RWPE2 (cell line): ENCODE measurements at regions not wholly inside any gene's neighbourhood (a gene's known extent, or its start where the extent isn't known, plus 50 kb on each side); places are given as distances from the start of the nearest gene placed in this dataset.

ENCODE experiments used
- ATAC-seq: fragments of 200-7000 bp; cut with Tn5 transposase; 3 replicates; pipeline ENCODE4 v1.9.1; 2021; ENCODE audit warnings: low read depth
- DNase-seq: peaks from one replicate; pipeline ENCODE4 v3.0.0-alpha.2; 2020; ENCODE audit warnings: low spot score
- H3K27ac ChIP-seq: fragments of 450-650 bp; 2 replicates; pipeline ENCODE4 v1.5.1; 2017; ENCODE audit warnings: mild to moderate bottlenecking; ENCODE audit not compliant: poor library complexity, severe bottlenecking
- H3K27me3 ChIP-seq: fragments of 250-450 bp; sonication (Bioruptor Pico); 2 replicates; pipeline ENCODE4 v1.5.1; 2021; ENCODE audit warnings: mild to moderate bottlenecking, moderate library complexity; ENCODE audit not compliant: insufficient read depth, poor library complexity, severe bottlenecking
- H3K36me3 ChIP-seq: fragments of 250-450 bp; sonication (Bioruptor Pico); 2 replicates; pipeline ENCODE4 v1.5.1; 2020; ENCODE audit warnings: low read depth, mild to moderate bottlenecking, moderate library complexity
- H3K4me1 ChIP-seq: fragments of 250-450 bp; sonication (Bioruptor Pico); 2 replicates; pipeline ENCODE4 v1.5.1; 2021; ENCODE audit warnings: mild to moderate bottlenecking, moderate library complexity; ENCODE audit not compliant: insufficient read depth, poor library complexity, severe bottlenecking
- H3K4me3 ChIP-seq: fragments of 250-450 bp; sonication (Bioruptor Pico); 2 replicates; pipeline ENCODE4 v1.5.1; 2021; ENCODE audit warnings: mild to moderate bottlenecking, moderate library complexity; ENCODE audit not compliant: severe bottlenecking
- H3K9me3 ChIP-seq: fragments of 250-450 bp; sonication (Bioruptor Pico); 2 replicates; pipeline ENCODE4 v1.5.1; 2021; ENCODE audit warnings: mild to moderate bottlenecking, moderate library complexity; ENCODE audit not compliant: severe bottlenecking
- CTCF ChIP-seq: fragments of 450-650 bp; IDR thresholded peaks from one replicate; pipeline ENCODE4 v1.5.1; 2017; ENCODE audit warnings: mild to moderate bottlenecking, moderate library complexity; ENCODE audit not compliant: poor library complexity, severe bottlenecking

DNA sequence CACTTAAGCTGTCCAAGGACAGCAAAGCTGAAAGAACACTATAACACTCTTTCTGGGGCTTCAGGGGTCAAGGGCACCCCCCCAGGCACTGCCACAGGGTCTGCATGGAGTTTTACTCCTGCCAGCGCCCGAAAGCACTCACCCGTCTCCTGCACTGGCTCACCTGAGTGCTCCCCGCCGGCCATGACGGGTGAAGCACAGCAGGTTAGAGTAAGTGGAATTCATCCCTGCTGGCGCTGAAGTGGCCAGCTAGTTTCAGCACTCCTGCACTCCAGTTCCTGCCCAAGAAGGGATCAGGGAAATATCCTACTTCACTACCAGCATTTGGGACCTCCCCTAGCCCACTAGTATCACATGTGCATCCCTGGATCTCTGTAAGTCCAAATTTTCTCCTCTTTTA, 516.0 kb downstream of the ZNF608 start:
- Histone ChIP-seq H3K27ac (no peak overlapping the region), H3K27me3 (peaks cover 3% of the 10 kb centered on the region), H3K9me3 (no peaks in the 10 kb centered on the region), H3K4me3 (no peak overlapping the region), H3K4me1 (no peaks in the 10 kb centered on the region), H3K36me3 (no peaks in the 10 kb centered on the region)
- DNase-seq (no peak), ATAC-seq (no peak)
- TF ChIP-seq CTCF: no peak

DNA sequence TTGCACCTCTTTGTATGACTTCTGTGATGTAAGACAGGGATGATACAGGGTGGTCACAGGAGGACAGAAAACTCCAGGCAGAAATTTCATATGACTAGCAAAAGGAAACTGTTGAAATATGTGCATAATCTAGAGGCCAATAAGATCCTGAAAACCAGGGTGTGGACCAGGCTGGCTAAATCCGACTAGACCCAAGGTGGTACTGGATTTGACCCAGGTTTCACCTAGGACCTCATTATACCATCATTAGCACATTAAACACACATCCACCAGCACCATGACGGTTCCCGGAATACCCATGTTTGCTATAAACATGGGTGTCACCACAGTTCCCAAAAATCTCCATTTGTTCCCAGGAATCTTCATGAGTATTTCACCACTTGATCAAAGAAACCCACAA, 517.1 kb downstream of the ZNF608 start:
- ATAC-seq (no peak), DNase-seq (no peak)
- H3K27ac ChIP-seq: no peak overlapping the region
- H3K9me3 ChIP-seq: no peaks in the 10 kb centered on the region
- no peaks in the 10 kb centered on the region for H3K36me3 ChIP-seq
- H3K4me1 ChIP-seq: no peaks in the 10 kb centered on the region
- peaks cover 1% of the 10 kb centered on the region for H3K27me3 ChIP-seq
- TF ChIP-seq CTCF: no peak
- H3K4me3 ChIP-seq: no peak overlapping the region

DNA sequence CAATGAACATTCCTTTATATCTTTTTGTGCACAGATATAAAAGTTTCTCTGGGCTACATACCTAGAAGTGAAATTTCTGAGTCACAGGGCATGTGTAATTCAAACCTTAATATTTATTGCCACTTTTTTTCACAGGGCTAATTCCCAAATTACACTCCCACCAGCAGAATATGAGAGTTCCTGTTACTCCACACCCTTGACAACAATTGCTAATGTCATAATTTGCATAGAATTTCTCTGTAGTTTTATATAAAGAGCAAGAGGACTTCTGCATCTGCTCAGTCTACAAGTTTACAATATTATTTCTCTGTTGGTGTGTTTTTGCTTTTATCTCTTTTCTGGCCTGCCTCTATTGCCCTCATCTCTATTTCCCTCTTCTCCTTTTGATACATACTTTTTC, 518.5 kb downstream of the ZNF608 start:
- H3K4me3 ChIP-seq: no peak overlapping the region
- DNase-seq (no peak), ATAC-seq (no peak)
- H3K27ac ChIP-seq: no peak overlapping the region
- H3K9me3 ChIP-seq: no peaks in the 10 kb centered on the region
- H3K27me3 ChIP-seq: no peaks in the 10 kb centered on the region
- no peaks in the 10 kb centered on the region for H3K36me3 ChIP-seq
- no peaks in the 10 kb centered on the region for H3K4me1 ChIP-seq
- no peak for TF ChIP-seq CTCF

DNA sequence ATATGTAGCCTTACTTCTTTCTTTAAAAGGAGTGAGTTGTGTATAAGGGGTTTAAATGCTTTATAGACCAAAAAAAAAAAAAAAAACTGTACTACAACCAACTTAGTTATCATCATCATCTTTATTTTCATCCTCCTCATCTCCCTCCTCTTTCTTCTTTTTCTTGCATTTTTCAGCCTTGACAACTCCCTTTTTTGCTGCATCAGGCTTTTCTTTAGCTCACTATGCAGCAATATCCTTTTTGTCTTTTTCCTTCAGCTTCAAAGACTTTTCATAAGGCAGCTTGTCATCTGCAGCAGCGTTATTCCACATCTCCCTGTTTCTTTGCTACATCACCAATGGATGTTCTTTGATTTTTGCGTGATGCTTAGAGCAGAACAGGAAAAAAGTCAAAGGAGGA, 526.0 kb downstream of the ZNF608 start:
- no peak overlapping the region for H3K4me3 ChIP-seq
- H3K4me1 ChIP-seq: no peaks in the 10 kb centered on the region
- TF ChIP-seq CTCF: no peak
- DNase-seq (no peak), ATAC-seq (no peak)
- H3K36me3 ChIP-seq: no peaks in the 10 kb centered on the region
- no peak overlapping the region for H3K27ac ChIP-seq
- H3K9me3 ChIP-seq: no peaks in the 10 kb centered on the region
- no peaks in the 10 kb centered on the region for H3K27me3 ChIP-seq

DNA sequence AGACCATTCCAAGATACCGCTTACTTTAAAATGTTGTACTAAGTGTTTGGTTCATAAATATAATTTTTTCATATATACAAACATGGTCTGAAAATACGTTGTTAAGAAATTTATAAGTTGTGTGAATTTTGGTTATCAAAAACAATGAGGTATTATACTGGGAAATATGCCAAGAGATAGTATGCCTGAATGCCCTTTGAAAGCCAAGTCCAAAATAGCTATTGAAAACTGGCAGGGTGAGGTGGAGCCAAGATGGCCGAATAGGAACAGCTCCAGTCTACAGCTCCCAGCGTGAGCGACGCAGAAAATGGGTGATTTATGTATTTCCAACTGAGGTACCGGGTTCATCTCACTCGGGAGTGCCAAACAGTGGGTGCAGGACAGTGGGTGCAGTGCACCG, 533.5 kb downstream of the ZNF608 start:
- Histone ChIP-seq H3K27ac (no peak overlapping the region), H3K27me3 (no peaks in the 10 kb centered on the region), H3K9me3 (no peaks in the 10 kb centered on the region), H3K4me3 (no peak overlapping the region), H3K36me3 (no peaks in the 10 kb centered on the region), H3K4me1 (no peaks in the 10 kb centered on the region)
- DNase-seq: no peak
- no peak for ATAC-seq
- TF ChIP-seq CTCF: no peak
